ENCODE measurements at regions not wholly inside any gene's neighbourhood (a gene's known extent, or its start where the extent isn't known, plus 50 kb on each side); places are given as distances from the start of the nearest gene placed in this dataset.
A peak's percentile ranks its signal among the peaks of the same experiment; 100 is the strongest.
"Not testable (repeated sequence)": the region's sequence is repeated elsewhere in the genome, so short reads cannot be mapped to it uniquely, and the experiment has no call there.

DNA sequence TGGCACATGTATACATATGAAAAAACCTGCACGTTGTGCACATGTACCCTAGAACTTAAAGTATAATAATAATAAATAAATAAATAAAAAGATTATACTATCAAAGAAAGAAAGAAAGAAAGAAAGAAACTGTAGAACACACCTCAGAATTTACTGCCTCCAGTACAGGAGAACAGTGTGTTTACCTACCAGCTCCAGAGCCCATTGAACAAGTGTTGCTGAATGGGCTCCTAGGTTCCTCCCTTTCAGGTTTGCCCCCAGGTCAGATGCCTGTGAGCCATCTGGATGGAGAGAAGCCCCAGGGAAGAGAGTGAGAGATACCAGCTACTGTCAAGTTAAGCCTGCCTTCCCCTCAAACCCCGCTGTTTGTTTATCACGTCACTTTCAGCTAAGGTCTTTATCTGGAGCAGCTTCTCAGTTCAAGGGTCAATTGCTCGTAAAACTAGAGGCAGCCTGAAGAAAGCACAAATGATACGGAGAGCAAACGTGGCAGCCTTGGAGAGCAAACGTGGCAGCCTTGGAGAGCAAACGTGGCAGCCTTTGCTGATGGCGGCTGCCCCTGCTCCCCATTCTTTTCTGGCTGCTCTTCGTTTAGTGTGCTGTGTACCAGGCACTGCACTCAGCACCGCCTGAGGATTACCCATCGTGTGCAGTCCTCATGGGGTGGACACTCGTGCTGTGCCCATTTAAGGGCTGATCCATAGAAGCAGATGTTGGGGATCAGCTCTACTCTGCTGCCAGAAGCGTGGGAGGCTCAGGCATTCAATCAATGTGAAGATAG, 111.7 kb downstream of the ADAMTS15 start:
- H3K4me3 ChIP-seq (ENCODE audit: low read depth, low read length): no peak overlapping the region
- no peaks in the 10 kb centered on the region for H3K36me3 ChIP-seq (ENCODE audit: insufficient read depth)
- no peak for DNase-seq (ENCODE audit: extremely low spot score)
- H3K4me1 ChIP-seq (ENCODE audit: insufficient read depth): no peaks in the 10 kb centered on the region
- H3K27ac ChIP-seq (ENCODE audit: low read depth): no peak overlapping the region
- WGBS: 67% methylated on average over 14 of the region's 14 CpGs

DNA sequence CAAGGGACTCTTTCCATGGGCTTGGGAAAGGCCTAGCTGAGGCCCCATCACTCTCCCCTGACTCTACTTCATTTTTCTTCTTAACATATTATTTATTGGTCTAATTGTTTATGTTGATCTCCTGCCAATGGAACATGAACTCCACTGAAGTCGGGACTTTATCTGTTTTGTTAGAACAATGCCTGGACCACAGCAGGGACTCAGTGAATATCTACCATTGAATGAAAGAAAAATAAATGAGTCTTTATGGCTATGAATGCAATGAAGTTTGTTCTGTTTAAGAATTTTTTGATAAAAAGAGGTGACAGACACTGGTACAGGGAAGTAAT, 112.3 kb downstream of the ADAMTS15 start:
- no peak overlapping the region for H3K27ac ChIP-seq (ENCODE audit: low read depth)
- H3K4me1 ChIP-seq (ENCODE audit: insufficient read depth): no peaks in the 10 kb centered on the region
- WGBS: 30% methylated on average over 1 of the region's 1 CpG

GRCh38 chr11:130561441-130561881, 113.0 kb downstream of the ADAMTS15 start:
- DNase-seq (ENCODE audit: extremely low spot score): no peak
- WGBS: 86% methylated on average over 12 of the region's 12 CpGs

More for the DNA sequence above, 112.3 kb downstream of the ADAMTS15 start:
- no peak for DNase-seq (ENCODE audit: extremely low spot score)
- Histone ChIP-seq H3K36me3 (ENCODE audit: insufficient read depth) (no peaks in the 10 kb centered on the region), H3K4me3 (ENCODE audit: low read depth, low read length) (no peak overlapping the region)

GRCh38 chr11:130562549-130562948, 114.1 kb downstream of the ADAMTS15 start:
- no peak for DNase-seq (ENCODE audit: extremely low spot score)
- 92% methylated on average over 2 of the region's 2 CpGs for WGBS
- no peaks in the 10 kb centered on the region for H3K4me1 ChIP-seq (ENCODE audit: insufficient read depth)
- no peaks in the 10 kb centered on the region for H3K36me3 ChIP-seq (ENCODE audit: insufficient read depth)
- no peak overlapping the region for H3K27ac ChIP-seq (ENCODE audit: low read depth)
- no peak overlapping the region for H3K4me3 ChIP-seq (ENCODE audit: low read depth, low read length)

More at GRCh38 chr11:130561441-130561881, 113.0 kb downstream of the ADAMTS15 start:
- H3K27ac ChIP-seq (ENCODE audit: low read depth): no peak overlapping the region
- H3K4me3 ChIP-seq (ENCODE audit: low read depth, low read length): no peak overlapping the region
- H3K36me3 ChIP-seq (ENCODE audit: insufficient read depth): no peaks in the 10 kb centered on the region
- no peaks in the 10 kb centered on the region for H3K4me1 ChIP-seq (ENCODE audit: insufficient read depth)

- H3K4me1 ChIP-seq (ENCODE audit: insufficient read depth); DNase-seq (ENCODE audit: extremely low spot score); H3K4me3 ChIP-seq (ENCODE audit: low read depth, low read length); H3K27ac ChIP-seq (ENCODE audit: low read depth); H3K36me3 ChIP-seq (ENCODE audit: insufficient read depth): not testable (repeated sequence)
- WGBS: 76% methylated on average over 7 of the region's 7 CpGs
These were observed 117.9 kb downstream of the ADAMTS15 start for GRCh38 chr11:130566360-130566759.

GRCh38 chr11:130571519-130571918, 123.1 kb downstream of the ADAMTS15 start:
- Histone ChIP-seq H3K27ac (ENCODE audit: low read depth) (no peak overlapping the region), H3K36me3 (ENCODE audit: insufficient read depth) (no peaks in the 10 kb centered on the region), H3K4me3 (ENCODE audit: low read depth, low read length) (no peak overlapping the region), H3K4me1 (ENCODE audit: insufficient read depth) (no peaks in the 10 kb centered on the region)
- WGBS: 91% methylated on average over 1 of the region's 1 CpG
- DNase-seq (ENCODE audit: extremely low spot score): no peak

- Histone ChIP-seq H3K4me1 (ENCODE audit: insufficient read depth) (no peaks in the 10 kb centered on the region), H3K36me3 (ENCODE audit: insufficient read depth) (no peaks in the 10 kb centered on the region), H3K27ac (ENCODE audit: low read depth) (no peak overlapping the region), H3K4me3 (ENCODE audit: low read depth, low read length) (no peak overlapping the region)
- 76% methylated on average over 10 of the region's 10 CpGs for WGBS
- DNase-seq (ENCODE audit: extremely low spot score): no peak
These were observed 123.6 kb downstream of the ADAMTS15 start for GRCh38 chr11:130571947-130572584.

GRCh38 chr11:130573767-130574166, 125.3 kb downstream of the ADAMTS15 start:
- no peaks in the 10 kb centered on the region for H3K4me1 ChIP-seq (ENCODE audit: insufficient read depth)
- no peak overlapping the region for H3K4me3 ChIP-seq (ENCODE audit: low read depth, low read length)
- WGBS: 98% methylated on average over 2 of the region's 2 CpGs
- no peaks in the 10 kb centered on the region for H3K36me3 ChIP-seq (ENCODE audit: insufficient read depth)
- H3K27ac ChIP-seq (ENCODE audit: low read depth): no peak overlapping the region
- DNase-seq (ENCODE audit: extremely low spot score): no peak

- H3K4me1 ChIP-seq (ENCODE audit: insufficient read depth): no peaks in the 10 kb centered on the region
- WGBS: 92% methylated on average over 2 of the region's 2 CpGs
- H3K4me3 ChIP-seq (ENCODE audit: low read depth, low read length): no peak overlapping the region
- no peak for DNase-seq (ENCODE audit: extremely low spot score)
- no peak overlapping the region for H3K27ac ChIP-seq (ENCODE audit: low read depth)
- no peaks in the 10 kb centered on the region for H3K36me3 ChIP-seq (ENCODE audit: insufficient read depth)
These were observed 126.3 kb downstream of the ADAMTS15 start for GRCh38 chr11:130574740-130575139.

- WGBS: 83% methylated on average over 7 of the region's 7 CpGs
- H3K4me1 ChIP-seq (ENCODE audit: insufficient read depth): no peaks in the 10 kb centered on the region
- H3K4me3 ChIP-seq (ENCODE audit: low read depth, low read length): no peak overlapping the region
- DNase-seq (ENCODE audit: extremely low spot score): no peak
- H3K36me3 ChIP-seq (ENCODE audit: insufficient read depth): no peaks in the 10 kb centered on the region
- H3K27ac ChIP-seq (ENCODE audit: low read depth): no peak overlapping the region
These were observed 127.7 kb downstream of the ADAMTS15 start for GRCh38 chr11:130576146-130576545.

GRCh38 chr11:130578738-130579368, 130.4 kb downstream of the ADAMTS15 start:
- 77% methylated on average over 8 of the region's 8 CpGs for WGBS
- Histone ChIP-seq H3K4me1 (ENCODE audit: insufficient read depth) (no peaks in the 10 kb centered on the region), H3K27ac (ENCODE audit: low read depth) (no peak overlapping the region), H3K4me3 (ENCODE audit: low read depth, low read length) (no peak overlapping the region), H3K36me3 (ENCODE audit: insufficient read depth) (no peaks in the 10 kb centered on the region)
- no peak for DNase-seq (ENCODE audit: extremely low spot score)

DNA sequence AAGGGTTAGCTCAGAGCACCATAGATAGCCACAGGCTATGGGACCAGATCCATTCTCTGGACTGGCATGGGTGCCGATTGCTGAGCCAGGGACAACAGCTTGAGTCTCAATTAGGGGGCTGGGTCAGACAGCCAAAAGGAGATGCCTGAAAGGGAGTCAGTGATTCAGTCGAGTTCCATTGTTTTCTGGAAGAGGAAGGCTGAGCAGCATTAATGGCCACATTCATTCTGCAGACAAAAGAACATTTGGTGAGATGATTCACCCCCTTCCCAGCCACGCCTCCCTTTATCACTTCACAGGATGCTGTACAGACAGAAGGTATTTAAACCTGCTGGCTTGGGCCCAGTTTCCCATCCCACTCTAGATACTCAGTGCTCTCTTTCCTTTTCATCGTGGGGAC, 131.9 kb downstream of the ADAMTS15 start:
- 19% methylated on average over 4 of the region's 4 CpGs for whole genome bisulfite sequencing
- no peaks in the 10 kb centered on the region for H3K4me1 ChIP-seq (ENCODE audit: insufficient read depth)
- no peak for DNase-seq (ENCODE audit: extremely low spot score)
- H3K4me3 ChIP-seq (ENCODE audit: low read depth, low read length): no peak overlapping the region
- H3K36me3 ChIP-seq (ENCODE audit: insufficient read depth): no peaks in the 10 kb centered on the region
- peak overlapping the region; percentile 25 for H3K27ac ChIP-seq (ENCODE audit: low read depth)

DNA sequence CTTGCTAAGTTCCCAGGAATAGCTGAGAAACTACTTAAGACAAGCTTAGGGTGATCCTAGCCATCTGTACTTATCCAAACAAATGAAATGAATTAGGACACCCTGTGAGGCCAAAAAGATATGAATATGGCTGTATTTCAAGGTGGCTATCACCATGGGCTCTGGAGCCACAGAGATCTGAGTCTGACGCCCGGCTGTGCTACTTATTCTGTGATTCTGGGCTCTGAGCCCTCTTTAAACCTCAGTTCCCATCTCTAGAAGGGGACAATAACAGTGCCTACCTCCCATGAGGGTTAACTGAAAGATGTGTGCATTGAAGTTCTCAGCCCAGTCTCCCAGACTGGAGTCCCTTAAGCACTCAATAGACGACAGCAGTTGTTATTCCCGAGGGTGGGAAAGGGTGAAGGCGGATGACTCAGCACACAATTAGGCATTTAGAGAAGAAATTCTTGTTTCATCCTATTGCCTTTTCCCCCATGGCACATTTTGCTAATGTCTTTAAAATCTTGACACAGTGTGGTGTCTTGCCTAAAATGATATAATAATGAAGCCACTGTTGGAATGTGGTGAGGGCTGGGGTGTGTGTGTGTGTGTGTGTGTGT, 132.5 kb downstream of the ADAMTS15 start:
- WGBS: 33% methylated on average over 5 of the region's 5 CpGs

GRCh38 chr11:130581646-130582045, 133.2 kb downstream of the ADAMTS15 start:
- no peaks in the 10 kb centered on the region for H3K4me1 ChIP-seq (ENCODE audit: insufficient read depth)
- no peak for DNase-seq (ENCODE audit: extremely low spot score)
- WGBS: 36% methylated on average over 2 of the region's 2 CpGs
- H3K27ac ChIP-seq (ENCODE audit: low read depth): peak overlapping the region; percentile 12
- H3K36me3 ChIP-seq (ENCODE audit: insufficient read depth): no peaks in the 10 kb centered on the region
- H3K4me3 ChIP-seq (ENCODE audit: low read depth, low read length): no peak overlapping the region

More for the DNA sequence above, 132.5 kb downstream of the ADAMTS15 start:
- Histone ChIP-seq H3K36me3 (ENCODE audit: insufficient read depth) (no peaks in the 10 kb centered on the region), H3K4me3 (ENCODE audit: low read depth, low read length) (no peak overlapping the region), H3K27ac (ENCODE audit: low read depth) (peak overlapping the region; percentile 12), H3K4me1 (ENCODE audit: insufficient read depth) (no peaks in the 10 kb centered on the region)
- no peak for DNase-seq (ENCODE audit: extremely low spot score)

Measured in urinary bladder (tissue), 3 donors.